HG03039 (cell line): ENCODE measurements at regions not wholly inside any gene's neighbourhood (a gene's known extent, or its start where the extent isn't known, plus 50 kb on each side); places are given as distances from the start of the nearest gene placed in this dataset.
"Not testable (repeated sequence)": the region's sequence is repeated elsewhere in the genome, so short reads cannot be mapped to it uniquely, and the experiment has no call there.

ENCODE experiments used
- ATAC-seq: cut with Tn5 transposase; IDR thresholded peaks from one replicate; pipeline ENCODE4 v1.9.1; 2021; ENCODE audit warnings: mild to moderate bottlenecking, moderate library complexity; ENCODE audit not compliant: unreplicated experiment

DNA sequence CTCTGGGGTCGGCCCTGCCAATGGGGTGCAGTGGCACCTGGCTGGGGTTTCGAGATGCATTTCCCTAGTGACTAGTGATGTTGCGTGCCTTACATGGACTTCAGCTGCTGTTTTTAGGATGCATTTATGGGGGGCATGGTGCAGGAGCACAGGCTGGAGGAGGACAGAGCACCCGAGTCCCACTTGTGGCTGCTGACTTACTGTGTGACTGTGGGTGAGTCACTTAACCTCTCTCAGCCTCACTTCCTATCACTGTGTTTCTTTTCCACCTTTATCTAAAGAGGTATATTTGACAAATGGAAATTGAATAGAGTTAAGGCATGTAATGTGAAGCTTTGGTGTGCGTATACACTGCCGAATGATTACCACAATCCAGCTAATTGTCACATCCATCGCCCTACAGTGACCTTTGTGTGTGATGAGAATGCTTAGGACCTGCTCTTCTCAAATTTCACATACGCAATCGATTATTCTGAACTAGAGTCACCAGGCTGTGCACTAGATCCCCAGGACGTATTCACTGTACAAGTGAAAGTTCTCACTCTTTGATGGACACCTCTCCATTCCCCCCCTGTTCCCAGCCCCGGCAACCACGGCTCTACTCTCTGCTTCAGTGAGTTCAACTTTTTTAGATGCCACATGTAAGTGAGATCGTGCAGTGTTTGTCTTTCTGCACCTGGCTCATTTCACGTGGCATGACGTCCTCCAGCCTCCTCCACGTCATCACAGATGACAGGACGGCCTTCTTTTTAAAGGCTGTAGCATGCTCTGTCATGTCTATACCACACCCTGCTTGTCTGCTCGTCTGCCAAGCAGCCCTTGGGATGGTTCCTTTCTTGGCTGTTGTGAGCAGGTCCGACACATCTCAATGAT, 202.3 kb downstream of the NPIPB11 start:
- ATAC-seq, result not testable (repeated sequence)

DNA sequence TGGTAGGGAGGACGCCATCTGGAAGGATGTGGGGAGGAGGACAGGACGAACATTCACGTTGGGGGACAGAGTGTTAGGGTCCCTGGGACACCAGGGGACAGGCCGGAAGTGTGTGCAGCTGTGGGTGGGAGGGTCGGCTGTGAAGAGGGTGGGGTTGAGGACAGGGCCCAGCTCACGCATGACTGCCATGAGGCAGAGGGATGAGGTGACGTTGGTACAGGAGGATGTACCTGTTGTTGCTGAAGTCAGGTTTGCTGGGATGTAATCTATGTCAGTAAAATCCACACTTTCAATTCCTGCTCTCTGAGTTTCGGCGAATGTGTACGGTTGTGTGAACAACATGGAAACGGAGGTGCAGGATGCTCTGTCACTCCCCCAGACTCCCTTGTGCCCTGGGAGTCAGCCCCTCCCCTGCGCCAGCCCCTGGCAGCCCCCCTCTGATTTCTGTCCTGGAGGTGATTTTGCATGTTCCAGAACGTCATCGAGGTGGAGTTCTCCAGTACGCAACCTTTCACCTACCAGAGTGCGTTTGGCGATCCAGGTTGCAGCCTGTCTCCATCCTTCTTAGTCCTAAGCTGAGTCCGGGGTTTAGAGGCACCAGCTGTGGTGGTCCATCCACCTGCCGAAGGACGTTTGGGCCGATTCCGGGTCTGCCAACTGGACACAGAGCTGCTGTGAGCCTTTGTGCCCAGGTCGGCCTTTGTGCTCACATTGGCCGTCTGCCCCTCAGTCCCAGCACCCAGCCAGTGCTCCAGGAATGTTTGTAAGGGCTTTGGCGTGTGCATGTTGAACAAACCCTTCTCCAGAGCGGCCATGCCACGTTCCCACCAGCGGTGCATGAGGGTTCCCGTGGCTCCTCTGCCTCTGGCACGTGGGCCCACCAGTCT, 203.2 kb downstream of the NPIPB11 start:
- not testable (repeated sequence) for ATAC-seq

GRCh38 chr16:29202642-29203041, 203.9 kb downstream of the NPIPB11 start:
- not testable (repeated sequence) for ATAC-seq

DNA sequence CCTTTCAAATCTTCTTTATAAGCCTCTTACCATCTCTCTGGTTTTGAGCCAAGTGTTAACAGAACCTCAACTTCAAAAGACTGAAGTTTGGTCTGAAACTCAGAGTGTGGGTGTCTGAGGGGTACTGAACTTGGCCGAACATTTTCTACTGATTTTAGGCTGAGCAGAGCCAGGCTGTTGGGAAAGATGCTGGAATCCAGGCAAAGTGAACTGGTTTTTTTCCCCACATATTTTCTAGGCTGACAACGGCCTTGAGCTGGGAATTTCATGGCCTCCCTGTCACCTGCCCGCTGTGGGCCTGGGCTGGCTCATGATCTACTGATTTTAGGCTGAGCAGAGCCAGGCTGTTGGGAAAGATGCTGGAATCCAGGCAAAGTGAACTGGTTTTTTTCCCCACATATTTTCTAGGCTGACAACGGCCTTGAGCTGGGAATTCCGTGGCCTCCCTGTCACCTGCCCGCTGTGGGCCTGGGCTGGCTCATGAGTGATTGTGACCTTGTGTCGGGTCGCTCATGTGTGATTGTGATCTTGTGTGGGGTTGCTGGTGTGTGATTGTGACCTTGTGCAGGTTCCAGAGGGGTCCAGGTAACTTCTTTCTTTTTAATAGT, 204.4 kb downstream of the NPIPB11 start:
- not testable (repeated sequence) for ATAC-seq

DNA sequence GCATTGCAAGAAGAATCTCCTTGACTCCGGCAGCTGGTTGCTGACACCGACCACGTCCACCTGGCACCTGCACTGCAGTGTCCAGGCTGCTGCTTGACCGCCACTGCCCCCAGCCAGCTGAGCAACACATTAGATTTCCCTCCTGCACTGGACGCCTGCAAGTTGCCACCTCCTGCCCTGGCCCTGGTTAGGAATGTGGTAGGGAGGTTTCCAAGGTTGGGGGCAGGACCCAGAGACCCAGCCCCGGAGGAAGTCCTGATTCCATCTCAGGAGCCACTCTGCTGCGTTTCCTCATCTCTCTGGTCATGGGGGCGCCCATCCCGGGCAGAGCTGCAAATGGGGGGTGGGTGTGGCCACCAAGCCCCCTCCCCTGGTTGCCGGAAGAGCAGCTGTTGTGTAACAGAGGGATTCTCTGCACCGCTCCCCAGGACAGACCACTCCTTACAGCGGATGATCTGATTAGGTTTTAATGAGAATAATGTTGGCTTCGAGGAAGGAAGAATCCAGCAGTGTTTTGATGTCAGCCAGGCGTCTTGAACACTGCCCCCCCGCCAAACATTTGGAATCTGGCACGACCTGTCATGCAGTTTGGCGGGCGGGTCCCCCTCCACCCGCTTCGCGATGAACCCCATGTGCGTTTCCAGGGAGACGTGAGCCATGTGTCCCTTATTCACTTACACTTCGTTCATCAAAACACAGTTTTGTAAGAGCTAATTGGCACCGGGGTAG, 205.1 kb downstream of the NPIPB11 start:
- not testable (repeated sequence) for ATAC-seq

- ATAC-seq, result not testable (repeated sequence)
These were observed 205.8 kb downstream of the NPIPB11 start for GRCh38 chr16:29200681-29201080.

DNA sequence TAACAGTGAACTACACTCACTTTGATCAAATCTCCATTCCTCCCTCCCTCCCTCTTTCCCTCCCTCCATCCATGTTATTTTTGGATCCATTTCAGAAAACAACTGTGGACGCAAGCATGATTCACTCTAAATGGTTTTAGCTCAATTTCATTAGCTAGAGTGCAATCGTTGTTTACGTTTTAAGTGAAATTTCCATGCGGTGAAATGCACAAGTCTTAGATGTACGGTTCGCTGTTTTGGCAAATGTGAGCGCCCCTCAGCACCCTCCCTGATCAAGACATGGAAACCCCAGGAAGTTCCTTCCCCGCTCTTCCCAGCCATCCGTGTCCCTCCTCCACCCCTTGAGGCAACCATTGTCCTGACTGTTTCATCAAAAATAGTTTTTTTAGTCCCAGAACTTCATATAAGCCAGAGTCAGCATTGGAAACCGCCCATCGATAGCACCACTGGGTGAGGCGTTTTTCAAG, 206.3 kb downstream of the NPIPB11 start:
- not testable (repeated sequence) for ATAC-seq

DNA sequence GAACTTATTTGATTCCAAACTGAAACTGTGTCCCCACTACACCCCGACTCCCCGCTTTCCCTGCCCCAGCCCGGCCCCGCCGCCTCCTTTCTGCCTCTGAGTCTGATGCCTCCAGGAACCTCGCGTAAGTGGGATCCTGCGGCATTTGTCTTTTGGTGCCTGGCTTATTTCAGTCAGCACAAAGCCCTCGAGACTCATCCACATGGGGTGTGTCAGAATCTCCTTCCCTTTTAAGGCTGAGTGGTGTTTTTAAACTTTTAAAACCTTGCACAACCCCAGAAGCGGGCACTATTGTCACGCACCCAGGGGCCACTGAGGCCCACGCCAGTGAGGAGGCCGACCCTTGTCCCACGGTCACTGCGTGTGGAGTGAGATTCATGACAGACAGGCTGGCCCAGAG, 206.9 kb downstream of the NPIPB11 start:
- not testable (repeated sequence) for ATAC-seq

DNA sequence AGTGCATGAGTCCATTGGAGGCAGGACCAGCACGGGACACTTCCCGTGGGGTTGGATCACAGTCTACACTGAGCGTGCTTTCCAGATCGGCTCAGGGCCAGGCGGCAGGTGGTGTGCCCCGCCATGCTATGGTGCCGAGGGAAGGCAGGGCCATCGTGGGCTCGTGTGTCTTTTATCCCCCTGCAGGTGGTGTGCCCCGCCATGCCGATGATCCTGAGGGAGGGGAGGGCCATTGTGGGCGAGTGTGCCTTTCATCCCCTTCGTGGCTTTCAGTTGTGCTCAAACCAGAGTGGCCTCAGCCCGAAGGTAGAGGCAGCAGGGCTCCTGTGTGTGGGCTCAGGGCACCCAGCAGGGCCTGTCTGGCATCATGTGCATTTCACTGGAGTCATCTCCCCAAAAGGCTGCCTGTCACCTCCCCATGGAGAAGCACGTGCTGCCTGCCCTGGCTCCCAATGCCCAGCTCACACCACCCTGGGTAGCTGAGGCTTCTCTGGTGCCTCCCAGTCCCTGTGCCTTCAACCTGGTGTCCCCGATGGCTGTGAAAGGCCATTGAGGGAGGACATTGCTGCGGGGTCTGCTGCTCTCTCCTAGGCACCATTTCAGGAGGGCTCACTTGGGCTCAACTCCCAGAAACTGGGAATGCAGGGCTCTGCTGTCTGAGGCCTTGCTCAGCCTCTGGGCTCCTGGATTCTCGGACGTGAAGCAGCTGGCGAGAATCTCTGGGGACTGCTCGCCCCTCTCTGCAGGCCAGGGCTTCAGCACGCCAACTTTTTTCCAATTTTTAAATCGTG, 207.6 kb downstream of the NPIPB11 start:
- no peak for ATAC-seq

DNA sequence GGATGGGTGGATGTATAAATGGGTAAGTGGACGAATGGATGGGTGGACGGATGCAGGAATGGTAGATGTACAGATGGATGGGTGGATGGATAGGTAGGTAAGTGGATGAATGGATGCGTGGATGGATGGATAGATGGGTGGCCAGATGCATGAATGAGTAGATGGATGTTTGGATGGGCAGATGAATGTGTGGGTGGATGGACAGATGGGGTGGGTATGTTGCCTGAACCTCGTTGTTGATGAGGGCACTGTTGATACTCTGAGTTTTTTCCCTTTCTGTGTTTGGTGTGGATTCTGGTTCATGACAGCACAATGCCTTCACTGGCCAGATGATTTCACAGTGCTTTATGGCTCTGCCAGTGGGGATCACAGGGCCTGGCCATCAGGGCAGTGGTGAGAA, 208.3 kb downstream of the NPIPB11 start:
- no peak for ATAC-seq

DNA sequence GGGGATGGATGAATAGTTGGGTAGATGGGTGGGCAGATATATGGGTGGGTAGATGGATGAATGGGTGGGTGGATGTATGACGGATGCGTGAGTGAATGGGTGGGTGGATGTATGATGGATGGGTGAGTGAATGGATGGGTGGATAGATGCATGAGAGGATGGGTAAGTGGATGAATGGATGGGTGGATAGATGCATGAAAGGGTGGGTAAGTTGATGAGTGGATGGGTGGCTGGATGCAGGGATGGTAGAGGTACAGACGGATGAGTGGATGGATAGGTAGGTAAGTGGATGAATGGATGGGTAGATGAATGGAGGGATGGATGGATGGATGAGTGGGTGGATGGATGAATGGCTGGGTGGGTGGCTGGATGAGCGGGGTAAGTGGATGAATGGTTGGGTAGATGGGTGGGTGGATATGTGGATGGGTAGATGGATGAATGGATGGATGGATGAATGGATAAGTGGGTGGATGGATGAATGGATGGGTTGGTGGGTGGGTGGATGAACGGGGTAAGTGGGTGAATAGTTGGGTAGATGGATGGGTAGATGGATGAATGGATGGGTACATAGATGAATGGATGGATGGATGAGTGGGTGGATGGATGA, 208.9 kb downstream of the NPIPB11 start:
- not testable (repeated sequence) for ATAC-seq

DNA sequence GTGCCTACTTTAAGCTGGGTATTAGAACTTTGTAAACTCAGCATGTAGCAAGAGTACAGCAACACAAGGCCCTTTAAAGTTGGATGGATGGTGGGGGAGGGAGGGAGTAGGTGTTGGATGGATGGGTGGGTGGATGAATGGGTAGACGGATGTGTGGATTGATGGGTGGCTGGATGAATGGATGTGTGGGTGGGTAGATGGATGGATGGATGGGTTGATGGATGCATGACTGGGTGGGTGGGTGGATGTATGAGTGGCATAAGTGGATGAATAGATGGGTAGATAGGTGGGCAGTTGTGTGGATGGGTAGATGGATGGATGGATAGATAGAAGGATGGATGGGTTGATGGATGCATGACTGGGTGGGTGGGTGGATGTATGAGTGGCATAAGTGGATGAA, 209.8 kb downstream of the NPIPB11 start:
- not testable (repeated sequence) for ATAC-seq

- ATAC-seq, result not testable (repeated sequence)
These were observed 210.4 kb downstream of the LAT start for GRCh38 chr16:29195116-29195872.

GRCh38 chr16:29194185-29194844, 209.5 kb downstream of the LAT start:
- ATAC-seq, result not testable (repeated sequence)

- not testable (repeated sequence) for ATAC-seq
These were observed 208.8 kb downstream of the LAT start for GRCh38 chr16:29193634-29194033.

- not testable (repeated sequence) for ATAC-seq
These were observed 208.4 kb downstream of the LAT start for GRCh38 chr16:29193248-29193574.

- ATAC-seq, result no peak
These were observed 207.7 kb downstream of the LAT start for GRCh38 chr16:29192329-29193247.
